GM18868 (cell line): ENCODE measurements at regions not wholly inside any gene's neighbourhood (a gene's known extent, or its start where the extent isn't known, plus 50 kb on each side); places are given as distances from the start of the nearest gene placed in this dataset.
A peak's percentile ranks its signal among the peaks of the same experiment; 100 is the strongest.
"Not testable (repeated sequence)": the region's sequence is repeated elsewhere in the genome, so short reads cannot be mapped to it uniquely, and the experiment has no call there.

Experiments used
- ATAC-seq: cut with Tn5 transposase; IDR thresholded peaks from one replicate; pipeline ENCODE4 v1.9.1; 2021; ENCODE audit warnings: mild to moderate bottlenecking, moderate library complexity; ENCODE audit not compliant: unreplicated experiment

GRCh38 chr6:117761610-117762009 lies 86.3 kb downstream of the NUS1 start:
- no peak for ATAC-seq

GRCh38 chr6:117771403-117771802 lies 96.1 kb downstream of the NUS1 start:
- ATAC-seq, result peak; percentile 95

- ATAC-seq, result peak; percentile 41
Measured at GRCh38 chr6:117776441-117776840, 101.2 kb downstream of the NUS1 start.

GRCh38 chr6:117781550-117781949 lies 106.3 kb downstream of the NUS1 start:
- no peak for ATAC-seq

GRCh38 chr6:117783279-117783678 lies 108.0 kb downstream of the NUS1 start:
- no peak for ATAC-seq

GRCh38 chr6:117791012-117791411 lies 115.7 kb downstream of the NUS1 start:
- no peak for ATAC-seq

- no peak for ATAC-seq
Measured at GRCh38 chr6:117795234-117795633, 111.8 kb upstream of the SLC35F1 start.

GRCh38 chr6:117798819-117799218 lies 108.2 kb upstream of the SLC35F1 start:
- not testable (repeated sequence) for ATAC-seq

- ATAC-seq, result no peak
Measured at GRCh38 chr6:117810269-117810668, 96.8 kb upstream of the SLC35F1 start.

GRCh38 chr6:117817499-117817898 lies 89.6 kb upstream of the SLC35F1 start:
- ATAC-seq, result no peak

GRCh38 chr6:117817992-117818391 lies 89.1 kb upstream of the SLC35F1 start:
- ATAC-seq, result no peak

GRCh38 chr6:117818449-117818848 lies 88.6 kb upstream of the SLC35F1 start:
- no peak for ATAC-seq

GRCh38 chr6:117829594-117830319 lies 77.3 kb upstream of the SLC35F1 start:
- ATAC-seq, result peak; percentile 71

GRCh38 chr6:117837261-117837660 lies 69.8 kb upstream of the SLC35F1 start:
- no peak for ATAC-seq

GRCh38 chr6:117840541-117840983 lies 66.5 kb upstream of the SLC35F1 start:
- ATAC-seq, result peak; percentile 49

GRCh38 chr6:117847912-117848311 lies 59.2 kb upstream of the SLC35F1 start:
- ATAC-seq, result no peak

- ATAC-seq, result no peak
Measured at GRCh38 chr6:117849087-117849486, 58.0 kb upstream of the SLC35F1 start.
